SHP77 treated with DMSO at 0.1 percent for 48 hours (cell line): ENCODE measurements at regions not wholly inside any gene's neighbourhood (a gene's known extent, or its start where the extent isn't known, plus 50 kb on each side); places are given as distances from the start of the nearest gene placed in this dataset.

Experiments
- DNase-seq: peaks from one replicate; lab custom pipeline; 2025; lab: John Stamatoyannopoulos, UW

- no peak for DNase-seq
Measured at GRCh38 chr14:105844047-105844630, 317.8 kb downstream of the TMEM121 start.

GRCh38 chr14:105844810-105845724 lies 318.7 kb downstream of the TMEM121 start:
- no peak for DNase-seq

GRCh38 chr14:105845725-105846309 lies 319.4 kb downstream of the TMEM121 start:
- no peak for DNase-seq

GRCh38 chr14:105846312-105846711 lies 319.9 kb downstream of the TMEM121 start:
- DNase-seq: no peak

- DNase-seq: no peak
Measured at GRCh38 chr14:105847400-105847799, 321.0 kb downstream of the TMEM121 start.

GRCh38 chr14:105848570-105848969 lies 322.2 kb downstream of the TMEM121 start:
- no peak for DNase-seq

- no peak for DNase-seq
Measured at GRCh38 chr14:105849933-105850626, 323.7 kb downstream of the TMEM121 start.

- DNase-seq: no peak
Measured at GRCh38 chr14:105850853-105851581, 324.6 kb downstream of the TMEM121 start.

- no peak for DNase-seq
Measured at GRCh38 chr14:105851716-105852377, 325.5 kb downstream of the TMEM121 start.

- DNase-seq: no peak
Measured at GRCh38 chr14:105852378-105853088, 326.1 kb downstream of the TMEM121 start.

- no peak for DNase-seq
Measured at GRCh38 chr14:105853089-105853906, 326.9 kb downstream of the TMEM121 start.

- no peak for DNase-seq
Measured at GRCh38 chr14:105853907-105854599, 327.7 kb downstream of the TMEM121 start.

GRCh38 chr14:105854600-105855245 lies 328.3 kb downstream of the TMEM121 start:
- no peak for DNase-seq

GRCh38 chr14:105855246-105855892 lies 329.0 kb downstream of the TMEM121 start:
- DNase-seq: no peak

- no peak for DNase-seq
Measured at GRCh38 chr14:105855893-105856675, 329.7 kb downstream of the TMEM121 start.

GRCh38 chr14:105856676-105857219 lies 330.4 kb downstream of the TMEM121 start:
- DNase-seq: no peak
